Right lobe of liver (tissue), 4 donors: ENCODE measurements at regions not wholly inside any gene's neighbourhood (a gene's known extent, or its start where the extent isn't known, plus 50 kb on each side); places are given as distances from the start of the nearest gene placed in this dataset.

Experiments used
- POLR2A ChIP-seq: fragments of 450-650 bp; IDR thresholded peaks from one replicate; pipeline ENCODE4 v1.6.1; 2017; ENCODE audit warnings: antibody characterized with exemption, mild to moderate bottlenecking
- TF ChIP-seq, protein P1 (sequence below), 4 donors: fragments of 200-600 bp in 3 of 4; fragments of 450-650 bp in 1 of 4; IDR thresholded peaks; one replicate each; pipeline versions ENCODE4 v1.5.1 to v1.8.0; 2016 to 2022; ENCODE audit warnings: antibody characterized with exemption in 4 of 4, mild to moderate bottlenecking in 2 of 4
- donor health status: DM: no; HTN: no; CAD: no.
- donor health status: DM: no; HTN: no; CAD: no.
- donor health status: DM: no; HTN: yes; CAD: no.

DNA sequence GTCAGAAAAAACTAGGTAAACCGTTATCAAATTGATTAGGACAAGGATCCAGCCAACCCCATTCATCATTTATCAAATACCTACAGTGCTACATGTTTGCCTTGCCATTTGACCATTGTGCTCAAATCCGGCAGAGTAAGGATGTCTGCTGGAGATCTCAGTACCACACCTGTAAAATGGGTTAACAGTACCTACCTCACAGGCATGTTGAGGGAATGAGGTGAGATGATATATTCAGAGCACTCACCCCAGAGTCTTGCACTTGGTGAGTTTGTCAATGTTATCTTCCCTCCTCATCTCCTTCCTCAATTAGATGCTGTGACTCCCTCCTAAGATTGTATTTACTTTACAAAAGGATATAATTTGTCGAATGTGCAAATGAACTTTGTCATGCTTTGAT, 54.5 kb upstream of the DSP start:
- TF ChIP-seq POLR2A = no peak
- TF ChIP-seq, protein P1, sequence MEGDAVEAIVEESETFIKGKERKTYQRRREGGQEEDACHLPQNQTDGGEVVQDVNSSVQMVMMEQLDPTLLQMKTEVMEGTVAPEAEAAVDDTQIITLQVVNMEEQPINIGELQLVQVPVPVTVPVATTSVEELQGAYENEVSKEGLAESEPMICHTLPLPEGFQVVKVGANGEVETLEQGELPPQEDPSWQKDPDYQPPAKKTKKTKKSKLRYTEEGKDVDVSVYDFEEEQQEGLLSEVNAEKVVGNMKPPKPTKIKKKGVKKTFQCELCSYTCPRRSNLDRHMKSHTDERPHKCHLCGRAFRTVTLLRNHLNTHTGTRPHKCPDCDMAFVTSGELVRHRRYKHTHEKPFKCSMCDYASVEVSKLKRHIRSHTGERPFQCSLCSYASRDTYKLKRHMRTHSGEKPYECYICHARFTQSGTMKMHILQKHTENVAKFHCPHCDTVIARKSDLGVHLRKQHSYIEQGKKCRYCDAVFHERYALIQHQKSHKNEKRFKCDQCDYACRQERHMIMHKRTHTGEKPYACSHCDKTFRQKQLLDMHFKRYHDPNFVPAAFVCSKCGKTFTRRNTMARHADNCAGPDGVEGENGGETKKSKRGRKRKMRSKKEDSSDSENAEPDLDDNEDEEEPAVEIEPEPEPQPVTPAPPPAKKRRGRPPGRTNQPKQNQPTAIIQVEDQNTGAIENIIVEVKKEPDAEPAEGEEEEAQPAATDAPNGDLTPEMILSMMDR (IDR thresholded peaks at IDR 0.05) = no peak
